GM18520 (cell line): ENCODE measurements at regions not wholly inside any gene's neighbourhood (a gene's known extent, or its start where the extent isn't known, plus 50 kb on each side); places are given as distances from the start of the nearest gene placed in this dataset.

Source experiments
- ATAC-seq: cut with Tn5 transposase; IDR thresholded peaks from one replicate; pipeline ENCODE4 v1.9.1; 2021; ENCODE audit not compliant: unreplicated experiment

GRCh38 chr4:124189545-124189944, 523.0 kb downstream of the ANKRD50 start:
- ATAC-seq = no peak

GRCh38 chr4:124191329-124191728, 521.2 kb downstream of the ANKRD50 start:
- ATAC-seq = no peak

- ATAC-seq = no peak
These were observed 520.0 kb downstream of the ANKRD50 start for GRCh38 chr4:124192544-124192943.

GRCh38 chr4:124199185-124199584, 513.3 kb downstream of the ANKRD50 start:
- no peak for ATAC-seq

GRCh38 chr4:124199755-124200154, 512.8 kb downstream of the ANKRD50 start:
- no peak for ATAC-seq

GRCh38 chr4:124201636-124202035, 510.9 kb downstream of the ANKRD50 start:
- ATAC-seq = no peak

- no peak for ATAC-seq
These were observed 510.4 kb downstream of the ANKRD50 start for GRCh38 chr4:124202099-124202498.

- ATAC-seq = no peak
These were observed 508.8 kb downstream of the ANKRD50 start for GRCh38 chr4:124203613-124204238.

GRCh38 chr4:124206779-124207605, 505.5 kb downstream of the ANKRD50 start:
- no peak for ATAC-seq

- ATAC-seq = no peak
These were observed 503.3 kb downstream of the ANKRD50 start for GRCh38 chr4:124209211-124209610.

GRCh38 chr4:124209626-124210025, 502.9 kb downstream of the ANKRD50 start:
- ATAC-seq = no peak

GRCh38 chr4:124210746-124211145, 501.8 kb downstream of the ANKRD50 start:
- ATAC-seq = no peak

- no peak for ATAC-seq
These were observed 499.5 kb downstream of the ANKRD50 start for GRCh38 chr4:124212815-124213630.

- no peak for ATAC-seq
These were observed 493.1 kb downstream of the ANKRD50 start for GRCh38 chr4:124219389-124219788.

GRCh38 chr4:124224256-124224655, 488.3 kb downstream of the ANKRD50 start:
- ATAC-seq = no peak

GRCh38 chr4:124227981-124228380, 484.6 kb downstream of the ANKRD50 start:
- ATAC-seq = no peak

- no peak for ATAC-seq
These were observed 482.3 kb downstream of the ANKRD50 start for GRCh38 chr4:124230268-124230667.

- ATAC-seq = no peak
These were observed 477.8 kb downstream of the ANKRD50 start for GRCh38 chr4:124234771-124235170.

- ATAC-seq = no peak
These were observed 468.7 kb downstream of the ANKRD50 start for GRCh38 chr4:124243671-124244366.

- ATAC-seq = no peak
These were observed 459.5 kb downstream of the ANKRD50 start for GRCh38 chr4:124253080-124253479.
